HG03045 (cell line): ENCODE measurements at regions not wholly inside any gene's neighbourhood (a gene's known extent, or its start where the extent isn't known, plus 50 kb on each side); places are given as distances from the start of the nearest gene placed in this dataset.
"Not testable (repeated sequence)": the region's sequence is repeated elsewhere in the genome, so short reads cannot be mapped to it uniquely, and the experiment has no call there.

Experiments
- ATAC-seq: cut with Tn5 transposase; IDR thresholded peaks from one replicate; pipeline ENCODE4 v1.9.1; 2021; ENCODE audit warnings: mild to moderate bottlenecking, moderate library complexity; ENCODE audit not compliant: unreplicated experiment

DNA sequence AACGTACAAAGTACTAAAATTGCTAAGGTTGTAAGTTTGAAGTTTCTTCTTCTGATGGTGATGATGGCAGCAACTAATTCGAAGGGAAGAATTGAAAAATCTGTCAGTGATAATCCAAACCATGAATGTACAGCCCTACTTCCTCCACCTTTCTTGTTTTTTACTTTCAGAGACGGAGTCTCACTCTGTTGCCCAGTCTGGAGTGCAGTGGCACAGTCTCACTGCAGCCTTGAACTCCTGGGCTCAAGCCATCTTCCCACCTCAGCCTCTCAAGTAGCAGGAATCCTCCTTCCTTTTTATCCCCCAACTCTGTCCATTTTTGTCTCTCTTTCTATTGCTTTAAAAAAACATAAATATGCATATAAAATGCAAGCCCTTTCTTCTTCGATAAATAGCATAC is 112.3 kb upstream of the SOX21 start:
- ATAC-seq = no peak

DNA sequence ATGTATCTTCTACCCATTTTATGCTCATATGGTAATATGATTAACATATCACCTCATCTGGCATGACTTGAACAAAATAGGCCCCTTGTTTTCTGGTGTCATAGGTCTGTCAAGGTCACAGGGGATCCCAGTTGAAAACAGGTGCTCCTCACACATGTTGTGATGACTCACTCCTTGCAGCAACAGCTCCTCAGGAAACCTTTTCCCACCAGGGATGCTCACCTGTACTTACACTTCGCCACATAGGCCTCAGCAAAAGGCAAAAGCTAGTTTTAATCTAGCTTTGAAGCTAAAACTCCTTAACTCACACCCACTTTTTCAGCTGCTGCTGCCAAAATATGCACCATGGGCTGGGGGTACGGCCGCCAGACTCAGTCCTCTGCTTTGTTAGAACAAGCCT is 110.0 kb upstream of the SOX21 start:
- ATAC-seq = no peak

DNA sequence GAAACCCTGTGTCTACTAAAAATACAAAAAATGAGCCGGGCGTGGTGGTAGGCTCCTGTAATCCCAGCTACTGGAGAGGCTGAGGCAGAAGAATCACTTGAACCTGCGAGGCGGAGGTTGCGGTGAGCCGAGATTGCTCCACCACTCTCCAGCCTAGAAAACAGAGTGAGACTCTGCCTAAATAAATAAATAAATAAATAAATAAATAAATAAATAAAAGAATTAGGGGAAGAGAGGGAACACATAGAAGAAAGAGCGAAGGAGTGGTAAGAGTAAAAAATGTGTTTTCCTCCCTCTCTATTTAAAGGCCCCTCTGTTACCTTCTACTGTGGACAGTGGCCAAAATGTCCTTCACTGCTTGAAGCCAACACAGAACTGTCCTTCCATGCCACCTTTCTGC is 103.9 kb upstream of the SOX21 start:
- ATAC-seq = no peak

DNA sequence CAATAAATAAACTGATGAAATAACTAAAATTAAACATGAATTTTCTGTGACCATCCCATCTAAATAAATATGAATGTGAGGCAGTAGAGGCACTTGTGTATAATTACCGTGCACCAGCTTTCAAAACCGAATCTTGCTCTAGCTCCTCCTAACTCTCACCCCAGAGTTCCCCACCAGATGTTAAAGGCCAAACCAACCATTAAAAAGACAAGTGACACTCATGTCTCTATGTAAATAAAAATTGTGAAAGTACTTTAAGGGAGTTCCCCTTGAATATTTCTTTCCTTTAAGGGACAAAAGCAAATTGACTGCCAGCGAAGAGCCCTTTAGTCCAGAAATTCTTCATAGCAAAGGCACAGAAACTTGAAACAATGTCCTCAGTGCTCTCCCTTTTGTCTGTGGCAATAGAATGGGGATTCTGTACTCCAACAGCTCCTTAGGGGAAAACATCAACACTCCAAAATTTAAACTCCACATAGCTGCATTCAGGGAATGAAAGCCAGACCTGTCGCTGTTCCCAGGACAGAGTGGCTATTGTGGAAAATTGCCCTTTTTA is 101.7 kb upstream of the SOX21 start:
- ATAC-seq = peak; percentile 68

DNA sequence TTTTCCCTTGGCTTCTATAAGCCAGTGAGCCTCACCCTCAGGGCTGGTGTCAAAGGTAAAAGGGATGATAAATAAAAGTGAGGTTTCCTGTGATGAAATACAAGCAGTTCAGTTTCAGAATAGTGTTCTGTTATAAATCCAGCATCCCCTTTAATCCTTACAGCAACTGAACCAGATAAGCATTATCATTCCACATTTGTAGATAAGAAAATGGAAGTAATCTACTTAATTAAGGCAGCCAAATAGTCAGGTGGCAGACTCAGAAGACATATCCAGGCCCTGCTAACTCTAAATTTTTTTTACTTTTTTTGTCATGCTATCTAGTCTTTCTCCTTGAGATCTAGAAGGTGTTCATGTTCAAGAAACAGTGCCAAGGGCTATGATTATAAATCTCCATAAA is 99.4 kb upstream of the SOX21 start:
- no peak for ATAC-seq

DNA sequence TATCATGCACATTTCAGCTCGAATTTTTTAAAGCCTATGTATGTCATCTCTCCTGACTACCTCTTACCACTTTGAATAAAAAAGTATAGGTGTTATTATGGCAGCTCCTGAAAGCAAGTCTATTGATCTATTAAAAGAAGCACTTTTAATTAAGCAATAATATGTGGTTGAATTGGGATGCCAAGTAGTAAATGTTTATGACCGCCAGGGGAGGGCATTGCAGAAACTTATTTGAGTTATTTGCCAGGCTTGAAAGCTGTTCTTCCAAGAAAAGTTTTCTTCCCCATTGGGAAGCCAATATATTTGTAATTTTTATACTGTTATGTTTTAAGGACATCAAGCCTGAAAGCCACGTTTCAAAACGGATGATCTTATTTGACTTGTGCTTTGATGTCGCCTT is 88.1 kb upstream of the SOX21 start:
- no peak for ATAC-seq

DNA sequence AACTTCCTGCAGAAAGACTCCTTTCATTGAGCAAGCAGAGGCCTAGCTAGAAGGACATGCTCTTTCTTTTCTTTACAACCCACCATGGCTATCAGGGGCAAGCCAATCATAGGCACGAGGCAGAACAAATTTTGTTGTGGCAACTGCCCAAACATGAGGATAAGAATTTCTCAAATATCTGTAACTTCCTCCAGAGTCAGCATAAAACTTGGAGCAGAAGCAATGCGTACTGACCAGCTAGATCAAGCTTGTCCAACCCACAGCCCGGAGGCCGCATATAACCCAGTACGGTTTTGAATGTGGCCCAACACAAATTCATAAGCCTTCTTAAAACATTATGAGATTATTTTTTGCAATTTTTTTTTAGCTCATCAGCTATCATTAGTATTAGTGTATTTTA is 87.0 kb upstream of the SOX21 start:
- ATAC-seq = no peak

DNA sequence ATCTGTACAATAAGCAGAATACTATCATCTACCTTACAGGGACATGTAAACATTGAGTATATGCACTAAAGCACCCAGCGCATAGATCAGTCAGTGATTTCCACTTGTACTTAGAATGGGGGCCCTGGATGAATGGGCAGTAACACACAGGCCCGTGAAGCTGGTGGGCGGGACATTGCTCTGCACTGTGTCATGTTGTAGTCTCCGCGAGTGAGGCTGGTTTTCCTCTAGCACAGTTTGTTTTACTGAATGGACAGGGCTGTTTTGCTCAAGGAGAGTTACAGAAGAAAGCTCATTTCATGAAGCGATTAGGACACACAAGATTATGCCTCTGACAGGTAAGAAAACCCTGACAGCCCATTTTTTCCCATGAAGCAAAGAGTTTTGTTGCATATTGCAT is 86.4 kb upstream of the SOX21 start:
- ATAC-seq = no peak

DNA sequence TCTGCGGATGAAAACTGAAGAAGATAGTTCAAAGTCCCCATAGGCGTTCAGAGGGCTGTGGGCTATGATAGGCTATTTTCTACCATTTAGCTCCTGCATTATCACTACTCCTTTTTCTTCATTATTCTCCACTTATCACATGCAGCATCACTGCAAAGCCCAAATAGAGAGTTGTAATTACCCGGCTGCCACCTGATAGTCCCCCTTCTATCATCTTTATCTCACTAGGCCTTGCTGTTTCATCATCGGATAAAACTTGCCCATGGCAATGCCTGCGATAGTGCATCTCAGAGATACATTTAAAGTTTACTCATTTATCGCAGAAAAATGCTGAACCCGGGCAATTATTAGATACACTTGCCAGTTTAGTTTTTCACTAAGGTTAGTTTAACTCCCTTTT is 82.9 kb upstream of the SOX21 start:
- ATAC-seq = no peak

DNA sequence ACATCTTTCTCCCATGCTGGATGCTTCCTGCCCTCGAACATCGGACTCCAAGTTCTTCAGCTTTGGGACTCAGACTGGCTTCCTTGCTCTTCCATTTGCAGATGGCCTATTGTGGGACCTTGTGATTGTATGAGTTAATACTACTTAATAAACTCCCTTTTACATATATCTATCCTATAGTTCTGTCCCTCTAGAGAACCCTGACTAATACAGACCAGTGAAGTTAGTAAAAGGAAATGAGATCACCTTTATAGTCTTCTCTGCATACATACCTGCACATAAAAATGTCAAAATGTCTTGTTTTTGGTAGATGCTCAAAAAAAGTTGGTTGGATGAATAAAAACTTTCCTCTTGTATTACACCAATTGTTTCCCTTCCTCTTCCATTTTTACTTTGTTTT is 73.9 kb upstream of the SOX21 start:
- not testable (repeated sequence) for ATAC-seq

DNA sequence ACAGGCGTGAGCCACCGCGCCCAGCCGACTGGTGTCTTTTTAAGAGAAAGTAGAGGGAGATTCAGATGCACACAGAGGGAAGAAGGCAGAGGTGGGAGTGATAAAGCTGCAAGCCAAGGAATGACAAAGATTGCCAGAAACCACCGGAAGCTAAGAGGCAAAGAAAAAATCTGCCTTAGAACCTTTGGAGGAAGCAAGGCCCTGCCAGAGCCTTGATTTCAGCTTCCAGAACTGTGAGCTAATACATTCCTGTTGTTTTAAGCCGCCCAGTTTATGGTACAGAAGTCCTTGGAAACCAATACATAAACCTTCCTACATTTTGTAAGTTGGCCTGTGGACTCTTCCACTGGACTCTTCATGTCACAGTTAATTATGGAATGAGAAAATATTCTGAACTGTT is 71.7 kb upstream of the SOX21 start:
- ATAC-seq = no peak

DNA sequence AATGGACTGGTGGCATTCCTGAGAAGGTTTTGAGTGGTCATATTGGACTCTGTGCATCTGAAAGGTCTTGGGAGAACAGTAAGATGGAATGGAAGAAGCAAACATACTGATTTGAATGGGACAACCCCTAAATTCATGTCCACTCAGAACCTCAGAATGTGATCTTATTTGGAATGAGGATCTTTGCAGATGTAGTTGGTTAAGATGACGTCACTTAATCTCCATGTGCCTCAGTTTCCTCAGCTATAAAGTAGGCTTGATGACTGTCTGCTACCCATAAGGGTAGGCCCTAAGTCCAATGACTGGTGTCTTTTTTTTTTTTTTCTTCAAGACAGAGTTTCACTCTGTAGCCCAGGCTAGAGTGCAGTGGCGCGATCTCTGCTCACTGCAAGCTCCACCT is 71.1 kb upstream of the SOX21 start:
- ATAC-seq = no peak

DNA sequence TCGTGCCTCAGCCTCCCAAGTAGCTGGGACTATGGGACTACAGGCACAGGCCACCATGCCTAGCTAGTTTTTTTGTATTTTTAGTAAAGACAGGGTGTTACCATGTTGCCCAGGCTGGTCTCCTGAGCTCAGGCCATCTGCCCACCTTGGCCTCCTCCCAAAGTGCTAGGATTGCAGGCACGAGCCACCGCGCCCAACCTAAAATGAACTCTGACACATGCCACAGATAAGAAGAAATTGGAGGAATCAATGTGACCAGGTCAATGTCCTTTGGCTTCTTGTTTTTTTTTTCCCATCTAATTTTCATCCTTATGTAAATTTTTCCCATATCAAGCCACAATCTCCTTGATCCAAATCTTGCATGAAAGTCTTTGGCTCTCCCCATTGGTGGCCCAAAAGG is 68.1 kb upstream of the SOX21 start:
- no peak for ATAC-seq

DNA sequence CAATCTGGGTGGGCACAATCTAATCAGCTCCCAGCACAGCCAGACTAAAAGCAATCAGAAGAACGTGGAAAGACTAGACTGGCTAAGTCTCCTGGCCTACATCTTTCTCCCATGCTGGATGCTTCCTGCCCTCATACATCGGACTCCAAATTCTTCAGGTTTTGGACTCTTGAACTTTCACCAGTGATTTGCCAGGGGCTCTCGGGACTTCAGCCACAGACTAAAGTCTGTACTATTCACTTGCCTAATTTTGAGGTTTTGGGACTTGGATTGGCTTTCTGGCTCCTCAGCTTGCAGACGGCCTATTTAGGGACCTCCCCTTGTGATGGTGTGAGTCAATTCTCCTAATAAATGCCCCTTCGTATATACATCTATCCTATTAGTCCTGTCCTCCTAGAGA is 66.6 kb upstream of the SOX21 start:
- no peak for ATAC-seq

DNA sequence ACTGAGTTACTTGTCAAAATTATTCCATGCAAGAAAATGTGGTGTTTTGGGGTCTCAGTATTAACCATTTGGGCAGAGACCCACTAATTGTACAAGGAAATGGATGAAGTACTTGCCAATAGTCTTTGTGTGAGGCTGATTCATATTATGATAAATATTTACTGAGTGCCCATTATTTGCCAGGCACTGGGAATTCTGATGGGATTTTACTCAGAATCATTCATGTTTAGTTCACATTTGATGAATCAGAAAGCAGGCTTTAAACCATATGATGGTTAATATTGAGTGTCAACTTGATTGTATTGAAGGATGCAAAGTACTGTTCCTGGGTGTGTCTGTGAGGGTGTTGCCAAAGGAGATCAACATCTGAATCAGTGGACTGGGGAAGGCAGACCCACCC is 66.2 kb upstream of the SOX21 start:
- no peak for ATAC-seq

DNA sequence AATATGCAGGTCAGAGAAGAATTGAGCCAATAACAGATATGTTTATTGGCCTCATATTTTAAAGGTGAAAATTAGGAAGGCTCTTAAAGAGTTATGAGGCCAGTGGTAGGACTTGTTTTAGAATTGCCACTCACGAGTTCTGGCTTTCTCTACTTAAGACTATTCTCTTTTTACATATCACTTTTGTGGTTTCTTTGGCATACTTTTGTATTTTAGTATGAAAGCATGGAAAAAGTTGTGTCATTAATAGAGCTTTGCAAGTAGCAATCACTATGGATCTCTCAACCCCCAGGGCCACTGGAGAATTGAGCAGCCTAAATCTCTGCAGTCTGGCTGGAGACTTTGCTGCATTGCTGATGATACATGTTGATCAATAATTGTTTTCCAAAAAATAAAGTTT is 64.6 kb upstream of the SOX21 start:
- no peak for ATAC-seq

DNA sequence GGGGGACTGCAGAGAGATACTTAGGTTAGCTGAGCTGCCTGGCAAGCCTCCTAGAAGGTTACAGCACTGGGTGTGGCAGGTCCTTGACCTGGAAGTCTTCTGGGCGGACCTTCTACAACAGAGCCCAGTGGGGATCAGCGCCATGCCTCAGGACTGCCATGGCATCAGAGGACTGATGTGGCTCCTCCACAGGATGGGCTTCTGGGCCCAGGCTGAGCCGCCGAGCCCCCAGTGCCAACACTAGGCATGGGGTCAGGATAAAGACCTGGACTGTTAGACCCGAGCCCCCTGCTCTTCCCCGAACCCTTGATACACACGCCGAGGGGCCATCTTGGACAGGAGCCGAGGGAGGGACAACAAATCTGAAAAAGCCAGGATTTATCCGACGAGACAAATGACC is 64.0 kb upstream of the SOX21 start:
- ATAC-seq = no peak

DNA sequence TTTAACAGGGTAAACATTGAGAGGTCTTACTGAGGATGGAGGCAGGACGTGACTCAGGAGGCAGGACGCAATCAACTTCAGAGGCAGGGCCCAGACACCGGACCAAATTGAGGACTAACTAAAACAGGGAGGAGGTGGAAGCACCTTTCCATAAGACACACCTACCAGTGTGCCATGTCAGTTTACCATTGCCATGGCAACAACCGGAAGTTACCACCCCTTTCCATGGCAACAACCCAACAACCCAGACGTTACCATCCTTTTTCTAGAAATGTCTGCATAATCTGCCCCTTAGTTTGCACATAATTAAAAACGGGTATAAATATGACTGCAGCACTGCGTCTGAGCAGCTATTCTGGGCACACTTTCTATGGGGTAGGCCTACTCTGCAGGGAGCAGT is 53.5 kb upstream of the SOX21 start:
- ATAC-seq = no peak

DNA sequence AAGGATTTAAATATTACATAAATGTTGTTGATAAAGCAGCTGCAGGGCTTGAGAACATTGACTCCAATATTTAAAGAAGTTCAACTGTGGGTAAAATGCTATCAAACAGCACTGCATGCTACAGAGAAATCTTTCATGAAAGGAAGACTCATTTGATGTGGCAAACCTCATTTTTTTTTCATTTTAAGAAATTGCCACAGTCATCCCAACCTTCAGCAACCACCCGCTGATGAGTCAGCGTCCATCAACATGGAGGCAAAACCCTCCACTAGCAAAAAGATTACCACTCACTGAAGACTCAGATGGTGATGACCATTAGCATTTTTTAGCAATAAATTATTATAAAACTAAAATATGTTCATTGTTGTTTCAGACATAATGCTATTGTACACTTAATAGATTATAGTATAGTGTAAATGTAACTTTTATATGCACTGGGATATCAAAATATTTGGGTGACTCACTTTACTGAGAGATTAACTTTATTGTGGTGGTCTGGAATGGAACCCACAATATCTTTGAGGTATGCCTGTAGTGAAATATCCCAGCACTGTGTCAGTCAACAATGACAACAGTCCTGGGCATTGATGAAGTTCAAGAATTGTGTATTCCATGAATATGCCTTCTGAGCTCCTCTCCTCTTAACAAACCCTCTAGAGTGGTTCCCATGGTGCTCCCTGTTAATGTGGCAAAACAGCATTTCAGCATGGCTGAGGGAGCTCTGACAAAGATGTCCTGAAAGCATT is 52.4 kb upstream of the SOX21 start:
- ATAC-seq = no peak
